Peyer's patch (tissue), 4 donors: ENCODE measurements at regions not wholly inside any gene's neighbourhood (a gene's known extent, or its start where the extent isn't known, plus 50 kb on each side); places are given as distances from the start of the nearest gene placed in this dataset.

Source experiments
- DNase-seq, 3 donors: peaks; one replicate each; pipeline ENCODE4 v3.0.0-alpha.2; 2017 to 2019
- H3K27ac ChIP-seq, 4 donors: fragments of 200-600 bp; sonication (generic); one replicate each; pipeline ENCODE4 v1.5.1; 2016 to 2019
- H3K27me3 ChIP-seq, 2 donors: fragments of 200-600 bp; sonication (generic); one replicate each; pipeline ENCODE4 v1.5.1; 2019
- H3K36me3 ChIP-seq, 3 donors: fragments of 200-600 bp; sonication (generic); one replicate each; pipeline ENCODE4 v1.5.1; 2016 to 2019
- H3K4me1 ChIP-seq, 4 donors: fragments of 200-600 bp; sonication (generic); one replicate each; pipeline ENCODE4 v1.5.1; 2016 to 2019
- H3K4me3 ChIP-seq, 4 donors: fragments of 200-600 bp; sonication (generic); 1 replicate in 3 of 4; 2 replicates in 1 of 4; pipeline ENCODE4 v1.5.1; 2016 to 2019; ENCODE audit warnings: mild to moderate bottlenecking in 1 of 4
- H3K9me3 ChIP-seq, 4 donors: fragments of 200-600 bp; sonication (generic); one replicate each; pipeline ENCODE4 v1.5.1; 2016 to 2019; ENCODE audit warnings: mild to moderate bottlenecking in 1 of 4
- CTCF ChIP-seq, 6 experiments: fragments of 450-650 bp in 4 of 6; fragments of 200-600 bp in 2 of 6; sonication (generic) in 1 of 6; IDR thresholded peaks; one replicate each; pipeline ENCODE4 v1.5.1; 2017 to 2019; ENCODE audit warnings: antibody characterized with exemption in 6 of 6, mild to moderate bottlenecking in 3 of 6, moderate library complexity in 1 of 6
- POLR2A ChIP-seq, 2 donors: fragments of 450-650 bp; IDR thresholded peaks; one replicate each; pipeline ENCODE4 v1.5.1; 2017; ENCODE audit warnings: antibody characterized with exemption in 2 of 2, mild to moderate bottlenecking in 2 of 2, moderate library complexity in 2 of 2

DNA sequence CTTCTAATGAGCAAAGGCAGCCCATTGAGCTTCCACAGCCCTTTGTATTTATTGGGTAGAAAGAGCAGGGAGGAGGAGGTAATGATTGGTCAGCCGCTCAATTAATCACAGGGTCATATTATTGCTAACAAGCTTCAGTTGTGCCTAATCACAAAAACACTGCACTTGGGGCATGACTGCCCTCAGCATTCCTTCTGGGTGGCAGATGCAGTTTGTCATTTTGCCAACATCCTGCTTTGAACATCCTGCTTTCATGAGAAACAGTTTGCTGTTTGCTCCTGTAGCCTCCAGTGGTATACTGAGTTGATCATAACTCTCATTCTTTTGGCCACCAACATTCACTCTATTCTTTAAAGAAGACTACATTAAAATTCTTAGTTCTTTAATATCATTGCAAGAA lies 462.9 kb upstream of the MIS18BP1 start:
- TF ChIP-seq POLR2A (IDR thresholded peaks at IDR 0.05) (no peak), CTCF (IDR thresholded peaks at IDR 0.05) (no peak)
- H3K4me3 ChIP-seq, result no peak overlapping the region
- no peaks in the 10 kb centered on the region for H3K36me3 ChIP-seq
- no peaks in the 10 kb centered on the region for H3K27me3 ChIP-seq
- no peaks in the 10 kb centered on the region for H3K9me3 ChIP-seq
- H3K4me1 ChIP-seq, result no peaks in the 10 kb centered on the region
- H3K27ac ChIP-seq, result no peak overlapping the region
- DNase-seq, result no peak

DNA sequence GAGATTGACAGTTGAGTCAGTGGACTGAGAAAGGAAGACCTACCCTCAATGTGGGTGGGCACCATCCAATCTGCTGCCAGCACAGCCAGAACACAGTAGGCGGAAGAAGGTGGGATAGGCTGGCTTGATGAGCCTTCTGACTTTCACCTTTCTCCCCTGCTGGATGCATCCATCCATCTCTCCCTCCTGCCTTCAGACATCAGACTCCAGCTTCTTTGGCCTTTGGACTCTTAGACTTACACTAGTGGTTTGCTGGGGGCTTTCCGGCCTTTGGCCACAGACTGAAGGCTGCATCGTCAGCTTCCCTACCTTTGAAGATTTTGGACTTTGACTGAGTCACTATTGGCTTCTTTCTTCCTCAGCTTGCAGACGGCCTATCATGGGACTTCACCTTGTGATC lies 456.5 kb upstream of the MIS18BP1 start:
- Histone ChIP-seq H3K9me3 (no peaks in the 10 kb centered on the region), H3K4me1 (no peaks in the 10 kb centered on the region), H3K27ac (no peak overlapping the region), H3K36me3 (no peaks in the 10 kb centered on the region), H3K27me3 (no peaks in the 10 kb centered on the region), H3K4me3 (no peak overlapping the region)
- TF ChIP-seq POLR2A (IDR thresholded peaks at IDR 0.05) (no peak), CTCF (IDR thresholded peaks at IDR 0.05) (no peak)
- no peak for DNase-seq

DNA sequence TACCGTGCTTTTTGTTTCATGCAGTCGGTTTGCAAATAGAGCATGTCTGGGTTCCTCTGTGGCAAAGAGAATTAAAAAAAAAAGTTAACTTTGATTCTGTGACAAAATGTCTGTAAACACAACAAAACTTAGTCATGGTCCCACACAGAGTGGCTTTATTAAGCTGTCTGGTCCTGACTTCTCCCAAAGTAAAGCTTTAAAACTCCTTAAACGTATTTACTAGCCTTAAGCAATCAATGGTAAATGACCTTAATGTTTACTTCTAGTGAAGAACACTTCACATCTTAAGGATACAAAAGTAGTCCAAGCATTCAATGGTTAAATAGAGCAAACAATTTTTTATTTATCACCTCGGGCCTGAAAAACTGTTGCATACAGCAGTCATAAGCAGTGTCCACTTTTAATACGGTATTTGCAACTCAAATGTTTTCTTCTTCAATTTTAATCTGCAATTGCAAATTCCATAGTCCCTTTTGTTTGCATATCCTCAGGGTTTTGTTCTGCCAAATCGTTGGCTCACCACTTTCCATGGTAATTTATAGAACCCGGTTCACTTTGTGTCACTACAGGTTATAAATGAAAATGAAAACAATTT lies 453.0 kb upstream of the MIS18BP1 start:
- H3K9me3 ChIP-seq, result no peaks in the 10 kb centered on the region
- no peaks in the 10 kb centered on the region for H3K36me3 ChIP-seq
- no peak overlapping the region for H3K4me3 ChIP-seq
- no peaks in the 10 kb centered on the region for H3K4me1 ChIP-seq
- H3K27me3 ChIP-seq, result no peaks in the 10 kb centered on the region
- no peak overlapping the region for H3K27ac ChIP-seq
- no peak for DNase-seq
- no peak for TF ChIP-seq POLR2A (IDR thresholded peaks at IDR 0.05)
- TF ChIP-seq CTCF (IDR thresholded peaks at IDR 0.05), result no peak

DNA sequence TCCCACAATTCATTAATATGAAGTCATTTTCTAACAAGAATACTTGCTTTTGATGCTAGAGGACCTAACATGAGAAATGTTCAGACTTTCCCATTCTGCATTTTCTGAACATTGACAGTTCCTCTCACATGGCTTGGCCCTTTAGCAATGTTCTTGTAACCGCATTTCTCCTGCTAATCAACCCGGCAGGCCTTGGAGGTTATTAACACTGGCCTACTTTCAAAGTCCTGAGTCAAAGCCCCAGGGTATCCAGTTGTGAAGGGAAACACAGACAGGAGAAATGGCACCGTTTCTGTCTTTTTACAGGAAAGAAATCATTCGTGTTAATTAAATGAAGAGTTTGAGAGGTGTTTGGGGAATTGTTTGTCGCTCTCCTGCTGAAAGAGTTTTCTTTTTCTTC lies 446.5 kb upstream of the MIS18BP1 start:
- Histone ChIP-seq H3K4me3 (no peak overlapping the region), H3K36me3 (no peaks in the 10 kb centered on the region), H3K27me3 (no peaks in the 10 kb centered on the region), H3K9me3 (no peaks in the 10 kb centered on the region), H3K27ac (no peak overlapping the region), H3K4me1 (no peaks in the 10 kb centered on the region)
- no peak for TF ChIP-seq POLR2A (IDR thresholded peaks at IDR 0.05)
- TF ChIP-seq CTCF (IDR thresholded peaks at IDR 0.05), result no peak
- DNase-seq, result no peak

DNA sequence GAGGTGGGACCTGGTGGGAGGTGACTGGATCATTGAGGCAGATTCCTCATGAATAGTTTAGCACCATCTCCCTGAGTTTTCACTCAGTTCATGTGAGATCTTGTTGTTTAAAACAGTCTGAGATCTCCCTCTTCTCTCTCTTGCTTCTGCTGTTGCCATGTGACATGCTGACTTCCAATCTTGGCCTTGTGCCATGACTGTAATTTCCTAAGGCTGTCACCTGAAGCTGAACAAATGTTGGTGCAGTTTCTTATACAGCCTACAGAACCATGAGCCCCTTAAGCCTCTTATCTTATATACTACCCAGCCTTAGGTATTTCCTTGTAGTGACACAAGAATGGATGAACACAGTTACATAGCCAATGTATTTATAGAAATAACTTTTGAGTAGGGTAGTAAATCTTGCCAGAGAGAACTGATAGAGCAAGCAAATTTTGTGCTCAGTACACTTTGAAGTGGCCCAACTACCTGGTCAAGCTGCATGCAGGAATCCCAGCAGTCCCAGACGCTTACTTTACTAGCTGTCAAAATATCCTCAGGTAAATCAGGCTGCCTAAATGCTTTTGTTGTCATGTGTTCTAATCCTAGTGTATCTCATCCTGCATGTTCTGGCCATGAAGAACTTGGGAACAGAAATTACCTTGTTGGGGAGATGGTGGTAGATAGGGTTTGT lies 445.6 kb upstream of the MIS18BP1 start:
- Histone ChIP-seq H3K27me3 (no peaks in the 10 kb centered on the region), H3K27ac (no peak overlapping the region), H3K36me3 (no peaks in the 10 kb centered on the region), H3K4me3 (no peak overlapping the region), H3K4me1 (no peaks in the 10 kb centered on the region), H3K9me3 (no peaks in the 10 kb centered on the region)
- DNase-seq, result no peak
- TF ChIP-seq CTCF (IDR thresholded peaks at IDR 0.05) (no peak), POLR2A (IDR thresholded peaks at IDR 0.05) (no peak)
